ENCODE measurements at regions not wholly inside any gene's neighbourhood (a gene's known extent, or its start where the extent isn't known, plus 50 kb on each side); places are given as distances from the start of the nearest gene placed in this dataset.

- no TSS peak for BruUV-seq (replicated peaks)
- no peak overlapping the region for H3K27ac Mint-ChIP-seq (ENCODE audit: unreplicated experiment)
- H3K36me3 Mint-ChIP-seq (ENCODE audit: insufficient read depth, unreplicated experiment) = no peaks in the 10 kb centered on the region
- TF ChIP-seq CTCF (IDR thresholded peaks at IDR 0.05; ENCODE audit: unreplicated experiment) = no peak
- CTCF ChIA-PET = no interaction called here
- H3K4me1 Mint-ChIP-seq (ENCODE audit: low read depth, unreplicated experiment) = no peaks in the 10 kb centered on the region
- H3K27me3 Mint-ChIP-seq (ENCODE audit: unreplicated experiment) = peaks cover 23% of the 10 kb centered on the region
- no peak overlapping the region for H3K4me3 Mint-ChIP-seq (ENCODE audit: low read depth, unreplicated experiment)
- intact Hi-C loops (cut with micrococcal nuclease; ENCODE audit: unreplicated experiment) = no loop called here
- peaks cover 4% of the 10 kb centered on the region for H3K9me3 Mint-ChIP-seq (ENCODE audit: low read depth, unreplicated experiment)
- DNase-seq = no peak
These were observed 129.0 kb upstream of the PPP2R2D start for GRCh38 chr10:131771634-131772358.

DNA sequence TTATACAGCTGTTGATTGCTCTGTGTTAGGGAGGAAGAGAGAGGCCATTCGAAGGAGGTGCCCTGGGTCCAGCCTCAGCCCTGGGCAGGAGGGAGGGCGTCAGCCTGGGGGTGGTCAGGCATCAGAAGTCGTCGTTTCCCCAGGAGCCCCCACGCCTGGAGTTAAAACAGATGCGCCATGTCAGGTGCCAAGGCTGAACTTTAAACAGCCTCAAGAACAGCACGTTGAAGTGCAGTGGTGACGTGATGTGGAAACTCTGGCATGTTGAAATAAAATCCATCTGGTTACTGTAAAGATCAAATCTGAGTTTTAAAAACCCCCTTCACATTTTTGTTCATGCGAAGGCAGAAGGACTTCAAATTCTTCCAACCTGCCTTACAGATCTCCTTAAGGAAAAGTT lies 128.4 kb upstream of the PPP2R2D start:
- no peak for DNase-seq
- peaks cover 6% of the 10 kb centered on the region for H3K9me3 Mint-ChIP-seq (ENCODE audit: low read depth, unreplicated experiment)
- H3K4me3 Mint-ChIP-seq (ENCODE audit: low read depth, unreplicated experiment) = no peak overlapping the region
- no TSS peak for BruUV-seq (replicated peaks)
- CTCF ChIA-PET = no interaction called here
- no peaks in the 10 kb centered on the region for H3K36me3 Mint-ChIP-seq (ENCODE audit: insufficient read depth, unreplicated experiment)
- H3K27ac Mint-ChIP-seq (ENCODE audit: unreplicated experiment) = no peak overlapping the region
- intact Hi-C loops (cut with micrococcal nuclease; ENCODE audit: unreplicated experiment) = no loop called here
- H3K27me3 Mint-ChIP-seq (ENCODE audit: unreplicated experiment) = peaks cover 28% of the 10 kb centered on the region
- TF ChIP-seq CTCF (IDR thresholded peaks at IDR 0.05; ENCODE audit: unreplicated experiment) = no peak
- no peaks in the 10 kb centered on the region for H3K4me1 Mint-ChIP-seq (ENCODE audit: low read depth, unreplicated experiment)

GRCh38 chr10:131773370-131774343 lies 127.2 kb upstream of the PPP2R2D start:
- no peak for DNase-seq
- H3K36me3 Mint-ChIP-seq (ENCODE audit: insufficient read depth, unreplicated experiment) = no peaks in the 10 kb centered on the region
- no peak overlapping the region for H3K27ac Mint-ChIP-seq (ENCODE audit: unreplicated experiment)
- H3K9me3 Mint-ChIP-seq (ENCODE audit: low read depth, unreplicated experiment) = peaks cover 12% of the 10 kb centered on the region
- TF ChIP-seq CTCF (IDR thresholded peaks at IDR 0.05; ENCODE audit: unreplicated experiment) = no peak
- BruUV-seq (replicated peaks) = no TSS peak
- peaks cover 20% of the 10 kb centered on the region for H3K27me3 Mint-ChIP-seq (ENCODE audit: unreplicated experiment)
- no peaks in the 10 kb centered on the region for H3K4me1 Mint-ChIP-seq (ENCODE audit: low read depth, unreplicated experiment)
- intact Hi-C loops (cut with micrococcal nuclease; ENCODE audit: unreplicated experiment) = no loop called here
- H3K4me3 Mint-ChIP-seq (ENCODE audit: low read depth, unreplicated experiment) = no peak overlapping the region
- CTCF ChIA-PET = no interaction called here

- no peak overlapping the region for H3K27ac Mint-ChIP-seq (ENCODE audit: unreplicated experiment)
- H3K36me3 Mint-ChIP-seq (ENCODE audit: insufficient read depth, unreplicated experiment) = no peaks in the 10 kb centered on the region
- no peak for DNase-seq
- H3K27me3 Mint-ChIP-seq (ENCODE audit: unreplicated experiment) = peaks cover 20% of the 10 kb centered on the region
- no peak overlapping the region for H3K4me3 Mint-ChIP-seq (ENCODE audit: low read depth, unreplicated experiment)
- intact Hi-C loops (cut with micrococcal nuclease; ENCODE audit: unreplicated experiment) = no loop called here
- no peak for TF ChIP-seq CTCF (IDR thresholded peaks at IDR 0.05; ENCODE audit: unreplicated experiment)
- CTCF ChIA-PET = no interaction called here
- no TSS peak for BruUV-seq (replicated peaks)
- no peaks in the 10 kb centered on the region for H3K4me1 Mint-ChIP-seq (ENCODE audit: low read depth, unreplicated experiment)
- peaks cover 12% of the 10 kb centered on the region for H3K9me3 Mint-ChIP-seq (ENCODE audit: low read depth, unreplicated experiment)
These were observed 126.1 kb upstream of the PPP2R2D start for GRCh38 chr10:131774681-131775085.

Data from Calu3 (cell line).